GM18951 (cell line): ENCODE measurements at regions not wholly inside any gene's neighbourhood (a gene's known extent, or its start where the extent isn't known, plus 50 kb on each side); places are given as distances from the start of the nearest gene placed in this dataset.

Source experiments
- POLR2A ChIP-seq: IDR thresholded peaks from 4 replicates; pipeline ENCODE4 v1.6.1; 2011; ENCODE audit warnings: mild to moderate bottlenecking; ENCODE audit not compliant: insufficient read length, insufficient read depth; ENCODE audit errors: extremely low read depth
- in situ Hi-C: fragments of 300-500 bp; cut with MboI; formaldehyde crosslinking; loops from one replicate; pipeline ENCODE4 v1.12.0; 2022; ENCODE audit warnings: low sequenced_read_pairs, mixed read lengths, inconsistent platforms; ENCODE audit not compliant: unreplicated experiment

DNA sequence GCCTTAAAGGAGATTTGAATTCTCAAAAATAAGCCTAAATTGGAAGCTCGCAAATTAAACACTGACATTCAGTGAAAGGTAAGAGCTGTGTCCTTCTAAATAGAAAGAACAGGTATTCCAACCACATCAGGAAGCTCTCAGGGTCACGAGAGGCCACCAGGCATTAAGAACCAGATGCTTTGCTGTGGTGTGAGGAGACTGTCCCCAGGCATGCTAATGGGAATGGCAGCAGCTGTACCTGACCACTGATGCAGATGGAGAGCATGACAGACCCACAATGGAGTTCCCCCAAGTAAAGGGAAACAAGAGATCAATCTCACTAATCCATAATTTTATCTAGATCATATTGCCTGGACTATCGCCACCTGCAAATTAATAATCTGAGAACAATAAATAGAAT is 658.9 kb upstream of the NOX3 start:
- TF ChIP-seq POLR2A: no peak
- in situ Hi-C loops: no loop called here

DNA sequence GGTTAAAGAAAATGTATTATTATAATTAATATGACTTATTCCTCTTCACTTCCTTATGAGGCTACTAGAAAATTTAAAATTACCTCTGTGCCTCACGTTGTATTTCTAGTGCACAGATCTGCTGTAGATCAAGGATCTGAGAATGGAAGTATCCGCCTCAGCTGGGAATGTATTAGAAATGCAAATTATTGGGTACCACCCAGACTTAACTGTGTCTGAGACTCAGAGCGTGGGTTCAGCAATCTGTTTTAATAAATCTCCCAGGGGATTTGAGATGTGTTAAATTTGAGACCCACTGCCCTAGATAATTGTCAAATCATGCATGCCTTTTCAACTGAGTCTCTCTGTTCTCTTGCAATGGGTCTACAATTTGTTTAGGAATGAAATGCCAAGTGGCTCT is 658.0 kb upstream of the NOX3 start:
- no peak for TF ChIP-seq POLR2A
- in situ Hi-C loops: no loop called here

DNA sequence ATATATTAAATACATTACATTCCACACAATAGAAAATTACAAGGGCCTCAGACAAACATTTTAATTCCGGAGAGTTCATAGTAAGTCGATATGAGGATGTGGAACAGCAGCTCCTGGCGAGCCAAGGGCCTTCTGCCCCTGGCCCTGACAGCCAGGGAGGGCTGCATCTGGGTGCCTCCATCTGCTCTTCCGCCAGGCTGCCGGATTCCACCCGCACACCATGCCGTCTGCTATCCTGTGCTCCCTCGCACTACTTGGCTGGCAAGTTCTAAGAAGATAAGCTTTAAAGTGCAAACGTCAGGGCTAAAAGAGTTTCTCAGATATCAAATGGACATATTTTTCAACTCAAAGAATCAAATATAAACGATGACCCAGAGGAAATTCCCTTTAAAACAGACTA is 656.3 kb upstream of the NOX3 start:
- TF ChIP-seq POLR2A: no peak

DNA sequence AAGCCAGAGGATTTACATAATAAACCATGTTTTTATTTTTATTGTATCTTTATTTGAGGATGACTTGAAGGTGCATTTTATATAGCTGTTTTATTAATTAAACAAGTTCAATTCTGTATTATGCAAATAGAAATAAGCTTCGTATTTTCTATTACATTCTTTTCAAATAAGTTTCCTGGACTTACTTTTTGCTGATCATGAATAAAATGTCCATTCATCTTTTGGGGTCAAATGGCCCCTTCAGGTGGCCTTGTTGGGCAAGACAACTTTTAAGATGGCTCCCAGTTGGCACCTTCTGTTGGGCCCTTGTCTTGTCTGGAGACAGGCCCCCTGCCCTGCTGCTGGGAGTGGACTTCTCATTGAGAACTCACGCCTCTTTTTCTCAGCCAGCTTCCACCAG is 654.6 kb upstream of the NOX3 start:
- TF ChIP-seq POLR2A: no peak
- in situ Hi-C loops: no loop called here

More for the DNA sequence above, 656.3 kb upstream of the NOX3 start:
- in situ Hi-C loops: no loop called here

DNA sequence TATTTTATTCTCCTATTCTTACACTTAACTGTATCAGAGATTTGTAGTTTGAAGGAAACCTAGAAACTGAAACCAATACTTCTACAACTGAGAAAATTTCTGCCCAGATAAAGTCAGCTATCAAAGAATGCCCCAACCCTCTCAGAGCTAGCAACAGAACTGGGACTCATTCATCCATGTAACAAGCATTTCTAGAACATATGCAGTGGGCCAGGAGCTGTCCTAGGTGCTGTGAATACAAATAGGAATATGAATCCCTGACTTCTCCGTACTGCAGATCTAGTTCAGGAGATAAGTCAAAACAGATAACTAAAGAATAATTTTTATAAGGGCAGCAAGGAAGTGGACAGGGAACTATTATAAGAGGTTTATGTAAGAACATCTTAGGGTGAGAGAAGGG is 654.1 kb upstream of the NOX3 start:
- no peak for TF ChIP-seq POLR2A
- in situ Hi-C loops: no loop called here

DNA sequence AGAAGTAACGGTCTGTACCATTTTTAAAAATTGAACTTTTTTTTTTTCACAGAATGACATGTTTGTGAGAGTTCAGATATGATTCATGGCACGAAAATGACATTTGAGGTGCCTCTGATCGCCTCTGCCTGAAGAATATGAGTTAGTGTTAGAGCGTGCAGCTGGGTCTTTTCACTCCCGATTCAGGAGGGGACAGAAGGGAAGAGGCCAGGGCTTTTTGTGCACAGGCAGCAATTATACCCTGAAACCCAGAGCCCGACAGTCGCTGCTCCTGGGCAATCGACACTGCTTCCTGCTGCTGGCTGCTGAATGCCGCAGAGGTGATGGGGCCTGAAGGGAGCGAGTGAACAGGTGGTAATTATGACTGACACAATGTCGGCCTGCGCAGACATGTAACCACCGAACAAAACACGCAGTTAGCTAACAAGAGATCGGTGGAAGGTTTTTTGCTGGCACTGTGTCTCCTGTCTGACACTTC is 652.0 kb upstream of the NOX3 start:
- in situ Hi-C loops: no loop called here
- TF ChIP-seq POLR2A: no peak

DNA sequence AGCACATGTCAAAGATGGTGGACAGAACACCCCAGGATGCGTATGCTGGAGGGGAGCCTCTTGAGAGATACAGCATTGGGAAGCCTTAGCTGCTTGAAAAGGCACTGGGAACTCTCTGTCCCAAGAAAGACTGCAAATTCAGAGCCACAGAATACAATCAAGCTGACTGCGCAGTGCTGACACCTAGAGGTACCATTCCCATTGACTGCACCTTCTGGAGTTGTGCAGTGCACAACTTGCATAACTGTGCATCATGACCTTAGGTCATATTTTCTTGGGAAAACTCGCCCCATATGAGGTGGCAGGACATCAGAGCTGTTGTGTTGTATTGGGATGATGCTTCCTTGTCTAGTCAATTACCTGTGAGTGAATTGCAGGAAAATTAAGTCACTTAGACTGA is 646.5 kb upstream of the NOX3 start:
- in situ Hi-C loops: no loop called here
- no peak for TF ChIP-seq POLR2A

DNA sequence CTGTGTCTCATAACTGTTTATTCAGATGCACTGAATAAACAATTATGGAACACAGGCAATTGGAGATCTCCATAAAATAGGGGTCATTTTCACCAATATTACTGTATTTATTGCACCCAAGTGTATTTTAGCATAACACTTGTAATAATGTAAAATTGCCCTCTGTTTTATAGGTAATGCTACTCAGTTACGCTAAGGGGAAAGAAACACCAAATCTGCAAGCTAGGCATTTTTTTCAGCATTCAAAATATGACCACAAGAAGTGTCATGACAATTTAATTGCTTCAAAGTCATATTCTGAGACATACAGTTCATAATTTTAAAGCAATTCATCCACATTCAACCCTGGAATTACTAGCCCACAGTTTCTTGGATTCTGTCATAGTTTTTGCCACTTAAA is 643.2 kb upstream of the NOX3 start:
- in situ Hi-C loops: no loop called here
- no peak for TF ChIP-seq POLR2A

DNA sequence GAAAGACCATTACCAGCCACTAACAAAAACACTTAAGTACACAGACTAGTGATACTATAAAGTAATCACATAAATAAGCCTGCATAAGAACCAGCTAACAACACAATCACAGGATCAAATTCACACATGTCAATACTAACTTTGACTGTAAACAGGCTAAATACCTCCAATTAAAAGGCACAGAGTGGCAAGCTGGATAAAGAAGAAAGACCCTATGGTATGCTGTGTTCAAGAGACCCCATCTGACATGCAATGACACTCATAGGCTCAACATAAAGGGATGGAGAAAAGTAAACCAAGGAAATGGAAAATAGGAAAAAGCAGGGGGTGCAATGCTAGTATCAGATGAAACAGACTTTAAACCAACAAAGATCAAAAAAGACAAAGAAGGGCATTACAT is 631.8 kb upstream of the NOX3 start:
- in situ Hi-C loops: no loop called here
- TF ChIP-seq POLR2A: no peak

DNA sequence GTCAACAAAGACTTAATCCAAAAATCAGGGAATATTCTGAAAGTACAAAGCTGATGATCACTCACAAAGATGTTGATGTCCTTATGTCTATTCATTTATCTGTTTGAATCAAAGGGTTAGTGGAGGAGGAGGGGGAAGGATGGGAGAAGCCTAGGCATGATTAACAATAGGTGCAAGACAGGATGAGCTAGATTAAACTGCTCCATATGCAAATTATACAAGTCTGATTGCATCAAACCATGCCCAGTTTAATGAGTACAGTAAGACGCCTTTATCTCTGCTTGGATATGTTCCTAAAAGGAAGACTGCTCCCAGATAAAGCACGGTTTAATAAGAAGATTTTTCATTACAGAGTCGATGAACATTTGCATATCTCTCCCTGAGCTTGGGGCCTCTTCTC is 626.4 kb upstream of the NOX3 start:
- TF ChIP-seq POLR2A: no peak
- in situ Hi-C loops: no loop called here

DNA sequence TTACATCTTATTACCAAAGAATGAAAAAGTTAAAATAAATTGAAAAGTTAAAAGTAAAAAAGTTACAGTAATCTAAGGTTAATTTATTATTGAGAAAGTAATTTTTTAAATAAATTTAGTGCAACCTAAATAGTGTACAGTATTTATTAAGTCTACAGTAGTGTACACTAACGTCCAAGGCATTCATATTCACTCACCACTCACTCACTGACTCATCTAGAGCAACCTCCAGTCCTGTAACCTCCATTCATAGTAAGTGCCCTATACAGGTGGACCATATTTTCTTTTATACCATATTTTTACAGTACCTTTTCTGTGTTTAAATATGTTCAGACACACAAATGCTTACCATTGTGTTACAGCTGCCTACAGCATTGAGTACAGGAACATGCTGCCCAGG is 624.7 kb upstream of the NOX3 start:
- in situ Hi-C loops: no loop called here
- no peak for TF ChIP-seq POLR2A

DNA sequence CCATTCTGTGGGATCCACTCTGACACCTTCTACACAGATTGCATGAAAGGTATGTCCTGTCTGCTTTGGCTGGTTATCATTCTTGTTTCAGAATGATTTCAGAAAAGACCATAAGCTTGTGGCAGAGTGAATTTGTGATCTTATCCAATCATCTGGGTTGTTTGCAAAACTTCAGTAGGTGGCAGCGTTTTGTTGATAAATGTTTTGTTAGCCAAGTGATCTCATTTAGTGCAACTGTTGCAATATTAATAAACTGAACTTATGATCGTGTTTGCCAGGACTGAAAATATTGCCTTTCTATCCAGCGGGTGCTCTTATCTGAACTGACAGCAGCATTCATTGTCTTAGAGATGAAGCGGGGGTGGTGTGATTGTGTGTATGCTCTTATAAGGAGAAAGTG is 613.2 kb upstream of the NOX3 start:
- TF ChIP-seq POLR2A: no peak
- in situ Hi-C loops: loop anchor here (25.0 kb wide), 1 partner anchor 732 kb away; no protein-coding TSS in a partner anchor

DNA sequence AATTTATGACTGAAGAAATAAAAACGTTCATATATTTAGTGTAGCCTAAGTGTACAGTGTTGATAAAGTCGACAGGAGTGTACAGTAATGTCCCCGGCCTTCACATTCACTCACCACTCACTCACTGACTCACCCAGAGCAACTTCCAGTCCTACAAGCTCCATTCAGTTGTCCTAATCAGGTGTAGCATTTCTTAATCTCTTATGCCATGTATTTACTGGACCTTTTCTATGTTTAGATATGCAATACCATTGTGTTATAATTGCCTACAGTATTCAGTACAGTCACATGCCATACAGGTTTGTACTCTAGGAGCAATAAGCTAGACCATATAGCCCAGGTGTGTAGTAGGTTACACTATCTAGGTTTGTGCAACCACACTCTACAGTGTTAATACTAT is 610.2 kb upstream of the NOX3 start:
- no peak for TF ChIP-seq POLR2A

DNA sequence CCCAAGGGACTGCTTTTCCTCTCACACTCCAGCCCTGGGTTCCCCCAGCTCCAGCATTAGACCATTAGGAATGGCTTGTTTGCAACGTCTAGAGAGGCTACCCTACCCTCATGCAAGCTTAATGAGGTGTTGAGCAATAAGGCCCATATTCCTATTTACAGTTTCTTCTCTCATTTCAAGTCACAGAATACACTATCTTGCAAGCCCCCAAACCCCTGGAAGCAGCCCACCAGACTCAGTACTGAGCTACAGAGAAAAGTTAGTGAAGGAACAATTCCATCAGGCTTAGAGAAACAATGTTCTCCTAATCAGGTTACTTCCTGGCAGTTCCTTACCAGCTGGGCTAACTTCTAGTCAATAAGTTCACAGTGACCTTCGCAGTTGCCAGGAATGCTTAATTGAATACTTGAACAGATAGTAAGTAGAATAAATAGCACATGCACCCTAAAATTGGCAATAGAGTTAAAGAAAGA is 606.5 kb upstream of the NOX3 start:
- in situ Hi-C loops: loop anchor here (25.0 kb wide), 1 partner anchor 725 kb away; no protein-coding TSS in a partner anchor
- no peak for TF ChIP-seq POLR2A

More for the DNA sequence above, 610.2 kb upstream of the NOX3 start:
- in situ Hi-C loops: loop anchor here (25.0 kb wide), 1 partner anchor 729 kb away; no protein-coding TSS in a partner anchor

DNA sequence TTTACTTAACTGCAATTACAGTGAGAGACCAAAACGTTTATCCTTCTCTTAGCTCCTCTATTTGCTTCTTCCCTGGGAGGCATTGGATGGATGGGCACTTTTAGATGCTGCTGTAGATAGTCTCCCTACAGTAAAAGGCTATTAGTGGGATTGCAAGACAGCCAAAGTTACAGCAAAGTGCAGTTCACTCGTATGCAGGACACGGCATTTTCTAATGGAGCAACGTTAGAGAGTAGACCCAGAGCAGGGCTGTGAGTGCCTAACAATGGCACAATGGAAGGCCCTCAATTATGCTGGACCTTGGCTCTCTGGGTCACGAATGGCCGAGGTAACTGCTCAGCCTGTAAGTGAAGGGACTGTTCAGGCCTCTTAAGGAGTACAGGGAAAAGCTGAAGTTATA is 605.8 kb upstream of the NOX3 start:
- in situ Hi-C loops: loop anchor here (25.0 kb wide), 1 partner anchor 724 kb away; no protein-coding TSS in a partner anchor

DNA sequence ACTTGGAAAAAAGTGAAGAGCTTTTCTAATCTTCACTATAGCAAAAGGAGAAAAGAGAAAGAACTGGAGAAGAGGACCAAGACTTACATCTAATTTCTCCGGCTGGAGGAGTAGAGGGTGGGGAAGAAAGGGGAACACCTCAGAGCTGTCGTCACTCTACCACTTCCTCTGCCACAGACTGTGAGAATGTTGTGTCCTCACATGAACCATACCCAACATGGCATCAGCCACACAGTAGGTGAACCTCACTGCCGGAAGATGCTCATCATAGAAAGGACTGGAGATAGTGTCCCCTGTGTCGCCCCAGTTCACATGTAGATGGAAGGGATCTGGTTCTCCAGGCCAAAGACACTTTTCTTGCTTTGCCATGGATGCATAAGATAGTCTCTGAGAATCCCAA is 604.4 kb upstream of the NOX3 start:
- in situ Hi-C loops: loop anchor here (25.0 kb wide), 1 partner anchor 723 kb away; no protein-coding TSS in a partner anchor
- no peak for TF ChIP-seq POLR2A

More for the DNA sequence above, 605.8 kb upstream of the NOX3 start:
- no peak for TF ChIP-seq POLR2A
